ENCODE measurements at regions not wholly inside any gene's neighbourhood (a gene's known extent, or its start where the extent isn't known, plus 50 kb on each side); places are given as distances from the start of the nearest gene placed in this dataset.

DNA sequence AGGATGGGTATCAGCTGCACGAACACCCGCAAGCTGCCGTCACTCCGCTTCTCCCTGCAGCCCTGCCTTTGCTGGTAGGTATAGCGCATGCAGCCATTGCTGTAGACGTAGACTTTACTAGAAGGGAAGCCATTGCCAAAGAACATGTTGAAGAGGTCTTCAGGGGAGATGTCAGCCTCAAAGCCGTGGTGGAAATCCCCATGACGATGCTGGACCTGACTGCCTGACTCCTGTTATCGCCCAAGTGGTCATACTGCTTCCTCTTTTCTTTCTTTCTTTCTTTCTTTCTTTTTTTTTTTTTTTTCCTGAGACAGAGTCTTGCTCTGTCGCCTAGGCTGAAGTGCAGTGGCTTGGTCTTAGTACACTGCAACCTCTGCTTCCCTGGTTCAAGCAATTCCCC lies 68.7 kb upstream of the SPRED2 start:
- H3K9ac ChIP-seq (ENCODE audit: low read length), result no peak overlapping the region
- H4K20me1 ChIP-seq (ENCODE audit: low read depth, low read length), result no peaks in the 10 kb centered on the region
- no peaks in the 10 kb centered on the region for H3F3A ChIP-seq (ENCODE audit: insufficient read depth)
- H3K27ac ChIP-seq (ENCODE audit: low read depth, low read length), result no peak overlapping the region
- no peaks in the 10 kb centered on the region for H3K27me3 ChIP-seq (ENCODE audit: low read length)
- no peaks in the 10 kb centered on the region for H3K9me3 ChIP-seq (ENCODE audit: insufficient read depth, low read length)
- H3K36me3 ChIP-seq (ENCODE audit: low read length), result no peaks in the 10 kb centered on the region
- H2AFZ ChIP-seq (ENCODE audit: low read depth, low read length, severe bottlenecking), result no peak overlapping the region
- no peak overlapping the region for H3K4me3 ChIP-seq (ENCODE audit: insufficient read depth, low read length, poor library complexity, severe bottlenecking)
- H3K9me2 ChIP-seq (replicated peaks; ENCODE audit: insufficient read depth, low read length), result no peaks in the 10 kb centered on the region
- no peak for TF ChIP-seq EZH2phosphoT487 (conservative IDR thresholded peaks at IDR 0.05; ENCODE audit: low read length)
- no peak for TF ChIP-seq CTCF (IDR thresholded peaks at IDR 0.05; ENCODE audit: insufficient read depth, low read length, poor library complexity, severe bottlenecking)
- H3K4me2 ChIP-seq (ENCODE audit: low read depth, low read length, poor library complexity, severe bottlenecking), result no peak overlapping the region
- no peaks in the 10 kb centered on the region for H3K79me2 ChIP-seq (ENCODE audit: insufficient read depth, low read length)

GRCh38 chr2:65500310-65501040 lies 68.1 kb upstream of the SPRED2 start:
- Histone ChIP-seq H3K4me3 (ENCODE audit: insufficient read depth, low read length, poor library complexity, severe bottlenecking) (no peak overlapping the region), H3K9me2 (replicated peaks; ENCODE audit: insufficient read depth, low read length) (no peaks in the 10 kb centered on the region), H3K27ac (ENCODE audit: low read depth, low read length) (no peak overlapping the region), H2AFZ (ENCODE audit: low read depth, low read length, severe bottlenecking) (no peak overlapping the region), H3K4me2 (ENCODE audit: low read depth, low read length, poor library complexity, severe bottlenecking) (no peak overlapping the region), H3F3A (ENCODE audit: insufficient read depth) (no peaks in the 10 kb centered on the region), H4K20me1 (ENCODE audit: low read depth, low read length) (no peaks in the 10 kb centered on the region), H3K36me3 (ENCODE audit: low read length) (no peaks in the 10 kb centered on the region), H3K9ac (ENCODE audit: low read length) (no peak overlapping the region), H3K9me3 (ENCODE audit: insufficient read depth, low read length) (no peaks in the 10 kb centered on the region), H3K79me2 (ENCODE audit: insufficient read depth, low read length) (no peaks in the 10 kb centered on the region), H3K27me3 (ENCODE audit: low read length) (no peaks in the 10 kb centered on the region)
- no peak for TF ChIP-seq CTCF (IDR thresholded peaks at IDR 0.05; ENCODE audit: insufficient read depth, low read length, poor library complexity, severe bottlenecking)
- TF ChIP-seq EZH2phosphoT487 (conservative IDR thresholded peaks at IDR 0.05; ENCODE audit: low read length), result no peak

DNA sequence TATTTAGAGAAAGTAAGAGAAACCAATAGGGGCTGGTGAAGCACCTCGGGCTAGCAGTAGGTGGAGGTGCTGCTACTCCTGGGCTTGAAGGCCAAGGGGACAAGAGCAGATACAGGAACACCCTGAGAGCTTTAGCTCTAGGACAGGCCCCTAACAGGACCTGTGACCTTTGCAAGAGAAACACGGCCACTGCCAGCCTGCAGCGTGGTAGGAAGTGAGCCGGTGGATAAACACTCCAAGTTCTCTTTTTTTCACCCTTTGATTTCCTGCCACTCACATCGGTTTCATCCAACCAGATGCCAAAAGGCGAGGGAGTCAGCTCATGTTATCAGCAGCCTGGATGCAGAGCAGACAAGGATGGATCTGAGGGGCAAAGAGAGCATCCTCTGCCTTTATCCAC lies 66.8 kb upstream of the SPRED2 start:
- Histone ChIP-seq H4K20me1 (ENCODE audit: low read depth, low read length) (no peaks in the 10 kb centered on the region), H2AFZ (ENCODE audit: low read depth, low read length, severe bottlenecking) (no peak overlapping the region), H3K27me3 (ENCODE audit: low read length) (no peaks in the 10 kb centered on the region), H3K79me2 (ENCODE audit: insufficient read depth, low read length) (no peaks in the 10 kb centered on the region), H3K4me2 (ENCODE audit: low read depth, low read length, poor library complexity, severe bottlenecking) (no peak overlapping the region), H3K9me2 (replicated peaks; ENCODE audit: insufficient read depth, low read length) (no peaks in the 10 kb centered on the region), H3K27ac (ENCODE audit: low read depth, low read length) (no peak overlapping the region), H3K9me3 (ENCODE audit: insufficient read depth, low read length) (no peaks in the 10 kb centered on the region), H3K4me3 (ENCODE audit: insufficient read depth, low read length, poor library complexity, severe bottlenecking) (no peak overlapping the region), H3K9ac (ENCODE audit: low read length) (no peak overlapping the region), H3F3A (ENCODE audit: insufficient read depth) (no peaks in the 10 kb centered on the region), H3K36me3 (ENCODE audit: low read length) (no peaks in the 10 kb centered on the region)
- TF ChIP-seq CTCF (IDR thresholded peaks at IDR 0.05; ENCODE audit: insufficient read depth, low read length, poor library complexity, severe bottlenecking) (no peak), EZH2phosphoT487 (conservative IDR thresholded peaks at IDR 0.05; ENCODE audit: low read length) (no peak)
